ENCODE measurements at regions not wholly inside any gene's neighbourhood (a gene's known extent, or its start where the extent isn't known, plus 50 kb on each side); places are given as distances from the start of the nearest gene placed in this dataset.

- intact Hi-C loops (cut with micrococcal nuclease): loop anchor here in 1 of 2 donors (2.0 kb wide), 1 partner anchor 14 kb away; no protein-coding TSS in a partner anchor
- H3K4me1 Mint-ChIP-seq: peaks cover 11 to 83% (median 73%) of the 10 kb centered on the region in 7 donors
- H3K9me3 Mint-ChIP-seq: peaks cover 0 to 4% (median 0%) of the 10 kb centered on the region in 11 donors
- ChIA-PET POLR2A (no interaction called here), CTCF (no interaction called here)
- Histone ChIP-seq H3K36me3 (ENCODE audit: control insufficient read depth in 2 of 3, insufficient read depth in 3 of 3, low read length in 3 of 3) (no peaks in the 10 kb centered on the region), H3K4me1 (ENCODE audit: control insufficient read depth in 2 of 2, insufficient read depth in 2 of 2, low read length in 2 of 2) (peaks cover 0 to 13% of the 10 kb centered on the region in 2 donors), H3K27ac (ENCODE audit: low read depth, low read length) (no peak overlapping the region), H3K27me3 (ENCODE audit: control insufficient read depth in 2 of 2, insufficient read depth in 2 of 2, low read length in 2 of 2) (no peaks in the 10 kb centered on the region), H3K4me3 (ENCODE audit: low read length) (no peak overlapping the region), H3K9me3 (ENCODE audit: control insufficient read depth in 2 of 3, low read length in 3 of 3) (no peaks in the 10 kb centered on the region)
- H3K27ac Mint-ChIP-seq: no peak overlapping the region
- ATAC-seq: no peak
- no peak for DNase-seq
- H3K27me3 Mint-ChIP-seq: no peaks in the 10 kb centered on the region
- H3K4me3 Mint-ChIP-seq: no peak overlapping the region
- H3K36me3 Mint-ChIP-seq: peaks cover 0 to 15% (median 5%) of the 10 kb centered on the region in 5 donors
Observed at GRCh38 chr13:73954808-73955207, 179.4 kb downstream of the KLF12 start.

DNA sequence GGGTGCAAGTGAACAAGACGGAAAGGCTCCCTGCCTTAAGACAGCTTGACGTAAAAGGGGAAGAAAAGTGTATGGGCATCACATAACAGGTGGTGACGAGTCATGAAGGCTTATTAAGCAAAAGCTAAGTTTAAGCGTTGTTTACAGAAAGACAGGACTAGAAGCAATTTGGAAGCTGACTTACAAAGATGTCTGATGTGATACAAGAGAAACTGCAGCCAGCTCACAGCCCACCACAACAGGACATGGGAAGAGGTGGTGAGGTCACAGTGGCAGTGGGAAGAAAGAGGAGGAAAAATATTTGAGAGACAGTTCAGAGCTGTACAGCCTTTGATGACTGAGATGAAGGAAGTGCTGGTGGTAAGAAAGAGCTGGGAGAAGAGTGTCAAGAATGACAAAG lies 181.6 kb downstream of the KLF12 start:
- POLR2A ChIA-PET: interaction anchor here (0.6 to 1.3 kb wide), 4 partner anchors 13 to 257 kb away, joined by 3 to 5 read pairs (median 4); no protein-coding TSS in a partner anchor
- Histone ChIP-seq H3K27ac (ENCODE audit: low read depth, low read length) (no peak overlapping the region), H3K4me1 (ENCODE audit: control insufficient read depth in 2 of 2, insufficient read depth in 2 of 2, low read length in 2 of 2) (peaks cover 14 to 19% of the 10 kb centered on the region in 2 donors), H3K4me3 (ENCODE audit: low read length) (no peak overlapping the region), H3K27me3 (ENCODE audit: control insufficient read depth in 2 of 2, insufficient read depth in 2 of 2, low read length in 2 of 2) (no peaks in the 10 kb centered on the region), H3K9me3 (ENCODE audit: control insufficient read depth in 2 of 3, low read length in 3 of 3) (no peaks in the 10 kb centered on the region), H3K36me3 (ENCODE audit: control insufficient read depth in 2 of 3, insufficient read depth in 3 of 3, low read length in 3 of 3) (no peaks in the 10 kb centered on the region)
- Mint-ChIP-seq H3K4me1 (peaks cover 23 to 90% (median 81%) of the 10 kb centered on the region in 7 donors), H3K27me3 (no peaks in the 10 kb centered on the region), H3K36me3 (peaks cover 0 to 16% (median 7%) of the 10 kb centered on the region in 5 donors), H3K9me3 (peaks cover 0 to 4% (median 0%) of the 10 kb centered on the region in 11 donors), H3K27ac (peak overlapping the region in 8 of 9 donors; percentile 1 to 70 (median 56)), H3K4me3 (peak overlapping the region in 6 of 10 donors; percentile 3 to 64 (median 10))
- intact Hi-C loops (cut with micrococcal nuclease): loop anchor here in 1 of 2 donors (1.0 kb wide), 1 partner anchor 8 kb away; no protein-coding TSS in a partner anchor
- DNase-seq: no peak
- CTCF ChIA-PET: interaction anchor here (0.6 to 1.9 kb wide), 3 partner anchors 8 to 103 kb away, joined by 3 to 5 read pairs (median 3); no protein-coding TSS in a partner anchor
- no peak for ATAC-seq

DNA sequence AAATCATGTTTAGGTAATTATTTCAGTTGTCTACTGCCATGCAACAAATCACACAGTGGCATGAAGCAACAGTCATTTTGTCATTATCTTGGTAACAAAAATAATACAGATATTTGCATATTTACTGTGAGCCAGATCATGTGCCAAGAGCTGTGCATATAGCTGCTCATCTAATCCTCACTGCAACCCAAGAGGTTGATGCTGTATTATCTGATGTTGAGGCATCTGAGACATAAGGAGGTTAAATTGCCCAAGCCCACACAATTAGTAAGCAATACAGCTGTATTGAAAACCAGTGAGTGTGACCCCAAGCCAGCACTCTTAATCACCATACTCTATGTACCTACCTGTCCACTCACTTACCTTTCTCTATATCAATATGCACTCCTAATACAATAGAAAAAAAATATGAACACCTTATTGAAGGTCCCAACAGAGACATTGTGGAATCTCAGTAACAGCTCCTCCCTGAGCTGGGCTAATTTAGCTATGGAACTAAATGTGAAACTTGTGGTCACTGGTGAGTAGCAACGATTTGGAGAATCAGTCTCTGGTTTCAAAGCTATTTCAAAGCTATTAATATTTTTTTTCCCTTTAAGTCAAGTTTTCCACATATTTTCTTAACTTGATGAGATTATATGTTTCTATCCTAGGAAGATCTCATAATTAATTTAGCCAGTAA lies 185.2 kb downstream of the KLF12 start:
- Mint-ChIP-seq H3K4me3 (peak overlapping the region in 2 of 10 donors; percentile 5 to 15), H3K9me3 (peaks cover 0 to 4% (median 0%) of the 10 kb centered on the region in 11 donors), H3K27ac (peak overlapping the region in 5 of 9 donors; percentile 15 to 88 (median 32)), H3K4me1 (peaks cover 32 to 95% (median 82%) of the 10 kb centered on the region in 7 donors), H3K27me3 (no peaks in the 10 kb centered on the region), H3K36me3 (peaks cover 0 to 18% (median 8%) of the 10 kb centered on the region in 5 donors)
- no peak for DNase-seq
- ChIA-PET POLR2A (interaction anchor here (0.6 to 0.7 kb wide), 3 partner anchors 28 to 1365 kb away, joined by 3 to 5 read pairs (median 4); no protein-coding TSS in a partner anchor), CTCF (interaction anchor here (0.6 kb wide), 1 partner anchor 338 kb away, joined by 3 read pairs; no protein-coding TSS in a partner anchor)
- Histone ChIP-seq H3K36me3 (ENCODE audit: control insufficient read depth in 2 of 3, insufficient read depth in 3 of 3, low read length in 3 of 3) (no peaks in the 10 kb centered on the region), H3K27me3 (ENCODE audit: control insufficient read depth in 2 of 2, insufficient read depth in 2 of 2, low read length in 2 of 2) (no peaks in the 10 kb centered on the region), H3K9me3 (ENCODE audit: control insufficient read depth in 2 of 3, low read length in 3 of 3) (no peaks in the 10 kb centered on the region), H3K4me3 (ENCODE audit: low read length) (no peak overlapping the region), H3K27ac (ENCODE audit: low read depth, low read length) (no peak overlapping the region), H3K4me1 (ENCODE audit: control insufficient read depth in 2 of 2, insufficient read depth in 2 of 2, low read length in 2 of 2) (peaks cover 14 to 23% of the 10 kb centered on the region in 2 donors)
- intact Hi-C loops (cut with micrococcal nuclease): no loop called here
- ATAC-seq: no peak

GRCh38 chr13:73945871-73946270 lies 188.3 kb downstream of the KLF12 start:
- ChIA-PET POLR2A (interaction anchor here (0.6 kb wide), 1 partner anchor 188 kb away, joined by 3 read pairs; no protein-coding TSS in a partner anchor), CTCF (interaction anchor here (1.2 kb wide), 1 partner anchor 40 kb away, joined by 3 read pairs; no protein-coding TSS in a partner anchor)
- Mint-ChIP-seq H3K4me1 (peaks cover 35 to 95% (median 82%) of the 10 kb centered on the region in 7 donors), H3K36me3 (peaks cover 10 to 28% (median 22%) of the 10 kb centered on the region in 5 donors), H3K4me3 (peak overlapping the region in 3 of 10 donors; percentile 6 to 19 (median 7)), H3K27me3 (no peaks in the 10 kb centered on the region), H3K27ac (peak overlapping the region in 7 of 9 donors; percentile 15 to 88 (median 74)), H3K9me3 (peaks cover 0 to 4% (median 0%) of the 10 kb centered on the region in 11 donors)
- intact Hi-C loops (cut with micrococcal nuclease): loop anchor here in 1 of 2 donors (1.0 kb wide), 1 partner anchor 13 kb away; no protein-coding TSS in a partner anchor
- ATAC-seq (no peak), DNase-seq (no peak)
- H3K4me3 ChIP-seq (ENCODE audit: low read length): no peak overlapping the region
- no peaks in the 10 kb centered on the region for H3K27me3 ChIP-seq (ENCODE audit: control insufficient read depth in 2 of 2, insufficient read depth in 2 of 2, low read length in 2 of 2)
- H3K4me1 ChIP-seq (ENCODE audit: control insufficient read depth in 2 of 2, insufficient read depth in 2 of 2, low read length in 2 of 2): peaks cover 23 to 44% of the 10 kb centered on the region in 2 donors
- no peaks in the 10 kb centered on the region for H3K9me3 ChIP-seq (ENCODE audit: control insufficient read depth in 2 of 3, low read length in 3 of 3)
- peaks cover 5 to 8% (median 7%) of the 10 kb centered on the region in 3 experiments for H3K36me3 ChIP-seq (ENCODE audit: control insufficient read depth in 2 of 3, insufficient read depth in 3 of 3, low read length in 3 of 3)
- no peak overlapping the region for H3K27ac ChIP-seq (ENCODE audit: low read depth, low read length)

GRCh38 chr13:73945382-73945781 lies 188.8 kb downstream of the KLF12 start:
- Mint-ChIP-seq H3K9me3 (peaks cover 0 to under 1% (median 0%) of the 10 kb centered on the region in 11 donors), H3K27me3 (no peaks in the 10 kb centered on the region), H3K27ac (peak overlapping the region in 7 of 9 donors; percentile 66 to 88 (median 82)), H3K36me3 (peaks cover 10 to 25% (median 22%) of the 10 kb centered on the region in 5 donors), H3K4me1 (peaks cover 38 to 95% (median 82%) of the 10 kb centered on the region in 7 donors), H3K4me3 (peak overlapping the region in 1 of 10 donors; percentile 16)
- no peak overlapping the region for H3K27ac ChIP-seq (ENCODE audit: low read depth, low read length)
- DNase-seq: no peak
- no peak for ATAC-seq
- intact Hi-C loops (cut with micrococcal nuclease): no loop called here
- peaks cover 5 to 8% (median 7%) of the 10 kb centered on the region in 3 experiments for H3K36me3 ChIP-seq (ENCODE audit: control insufficient read depth in 2 of 3, insufficient read depth in 3 of 3, low read length in 3 of 3)
- no peaks in the 10 kb centered on the region for H3K27me3 ChIP-seq (ENCODE audit: control insufficient read depth in 2 of 2, insufficient read depth in 2 of 2, low read length in 2 of 2)
- no peak overlapping the region for H3K4me3 ChIP-seq (ENCODE audit: low read length)
- ChIA-PET CTCF (interaction anchor here (1.2 kb wide), 1 partner anchor 40 kb away, joined by 3 read pairs; no protein-coding TSS in a partner anchor), POLR2A (interaction anchor here (0.6 kb wide), 1 partner anchor 188 kb away, joined by 3 read pairs; no protein-coding TSS in a partner anchor)
- no peaks in the 10 kb centered on the region for H3K9me3 ChIP-seq (ENCODE audit: control insufficient read depth in 2 of 3, low read length in 3 of 3)
- H3K4me1 ChIP-seq (ENCODE audit: control insufficient read depth in 2 of 2, insufficient read depth in 2 of 2, low read length in 2 of 2): peaks cover 23 to 48% of the 10 kb centered on the region in 2 donors

DNA sequence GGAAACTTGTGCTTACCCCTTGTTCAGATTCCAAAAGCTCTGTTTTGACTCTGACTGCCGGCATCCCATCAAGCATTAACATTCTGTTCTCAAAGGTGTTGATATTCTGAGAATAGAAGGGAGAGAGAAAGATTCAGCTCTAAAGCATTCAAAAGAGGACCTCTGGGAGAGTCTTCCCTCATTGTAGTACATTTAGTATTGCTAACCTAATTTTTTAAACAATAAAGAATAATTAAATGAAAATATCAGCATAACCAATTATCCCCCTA lies 190.3 kb downstream of the KLF12 start:
- ChIA-PET CTCF (interaction anchor here (0.9 to 1.3 kb wide), 2 partner anchors 48 to 343 kb away, joined by 3 to 5 read pairs; no protein-coding TSS in a partner anchor), POLR2A (interaction anchor here (0.7 to 1.1 kb wide), 6 partner anchors 45 to 189 kb away, joined by 3 to 4 read pairs (median 3); no protein-coding TSS in a partner anchor)
- Mint-ChIP-seq H3K27ac (peak overlapping the region; percentile 45 to 91 (median 80)), H3K4me3 (peak overlapping the region in 8 of 10 donors; percentile 4 to 65 (median 22)), H3K27me3 (no peaks in the 10 kb centered on the region), H3K36me3 (peaks cover 10 to 24% (median 22%) of the 10 kb centered on the region in 5 donors), H3K4me1 (peaks cover 41 to 95% (median 82%) of the 10 kb centered on the region in 7 donors), H3K9me3 (no peaks in the 10 kb centered on the region)
- intact Hi-C loops (cut with micrococcal nuclease): loop anchor here (1.0 to 5.0 kb wide), 5 partner anchors 9 to 345 kb away; partner anchors contain the start of gene KLF12 (in 1 of the 2)
- peaks cover 5 to 8% (median 7%) of the 10 kb centered on the region in 3 experiments for H3K36me3 ChIP-seq (ENCODE audit: control insufficient read depth in 2 of 3, insufficient read depth in 3 of 3, low read length in 3 of 3)
- ATAC-seq (no peak), DNase-seq (no peak)
- H3K4me1 ChIP-seq (ENCODE audit: control insufficient read depth in 2 of 2, insufficient read depth in 2 of 2, low read length in 2 of 2): peaks cover 27 to 56% of the 10 kb centered on the region in 2 donors
- peak overlapping the region; percentile 69 for H3K27ac ChIP-seq (ENCODE audit: low read depth, low read length)
- no peak overlapping the region for H3K4me3 ChIP-seq (ENCODE audit: low read length)
- H3K27me3 ChIP-seq (ENCODE audit: control insufficient read depth in 2 of 2, insufficient read depth in 2 of 2, low read length in 2 of 2): no peaks in the 10 kb centered on the region
- H3K9me3 ChIP-seq (ENCODE audit: control insufficient read depth in 2 of 3, low read length in 3 of 3): no peaks in the 10 kb centered on the region

Measured in naive thymus-derived CD4-positive, alpha-beta T cell (primary cell).